Neural progenitor cell (in vitro differentiated cells): ENCODE measurements at regions not wholly inside any gene's neighbourhood (a gene's known extent, or its start where the extent isn't known, plus 50 kb on each side); places are given as distances from the start of the nearest gene placed in this dataset.

Source experiments
- DNase-seq: peaks from one replicate; pipeline ENCODE4 v3.0.0-alpha.2; 2016; ENCODE audit warnings: low spot score
- H2AFZ ChIP-seq: fragments of 200-600 bp; sonication (generic); replicated peaks from 2 replicates; pipeline ENCODE4 v1.6.1; 2016; ENCODE audit warnings: antibody characterized with exemption
- H3F3A ChIP-seq: fragments of 200-600 bp; sonication (generic); 2 replicates; pipeline ENCODE4 v1.6.1; 2016; ENCODE audit warnings: antibody characterized with exemption, low read depth
- H3K27ac ChIP-seq: fragments of 200-600 bp; sonication (generic); 2 replicates; pipeline ENCODE4 v1.5.1; 2016; ENCODE audit warnings: mild to moderate bottlenecking
- H3K27me3 ChIP-seq: fragments of 200-600 bp; sonication (generic); 2 replicates; pipeline ENCODE4 v1.6.1; 2016; ENCODE audit warnings: mild to moderate bottlenecking, moderate library complexity
- H3K36me3 ChIP-seq: fragments of 200-600 bp; sonication (generic); 2 replicates; pipeline ENCODE4 v1.5.1; 2016
- H3K4me1 ChIP-seq: fragments of 200-600 bp; sonication (generic); 2 replicates; pipeline ENCODE4 v1.6.1; 2016; ENCODE audit warnings: mixed run types
- H3K4me2 ChIP-seq: fragments of 200-600 bp; sonication (generic); 2 replicates; pipeline ENCODE4 v1.6.1; 2016
- H3K4me3 ChIP-seq: fragments of 200-600 bp; sonication (generic); 2 replicates; pipeline ENCODE4 v1.5.1; 2016
- H3K79me2 ChIP-seq: fragments of 200-600 bp; sonication (generic); 2 replicates; pipeline ENCODE4 v1.6.1; 2016; ENCODE audit warnings: low read depth
- H3K9ac ChIP-seq: fragments of 200-600 bp; sonication (generic); 2 replicates; pipeline ENCODE4 v1.6.1; 2016
- H3K9me3 ChIP-seq: fragments of 200-600 bp; sonication (generic); 2 replicates; pipeline ENCODE4 v1.5.1; 2016; ENCODE audit warnings: low read depth
- H4K20me1 ChIP-seq: fragments of 200-600 bp; sonication (generic); 2 replicates; pipeline ENCODE4 v1.6.1; 2016; ENCODE audit warnings: low read depth
- H3K27ac Mint-ChIP-seq: 3 replicates; pipeline ENCODE4 v1.8.0; 2021; ENCODE audit warnings: mixed read lengths
- H3K27me3 Mint-ChIP-seq: 2 replicates; pipeline ENCODE4 v1.8.0; 2022; ENCODE audit warnings: low read depth, mild to moderate bottlenecking, inconsistent platforms, moderate library complexity, mixed read lengths; ENCODE audit not compliant: insufficient read depth
- H3K36me3 Mint-ChIP-seq: 3 replicates; pipeline ENCODE4 v1.8.0; 2021; ENCODE audit warnings: mixed read lengths
- H3K4me1 Mint-ChIP-seq: 3 replicates; pipeline ENCODE4 v1.8.0; 2021; ENCODE audit warnings: mixed read lengths
- H3K4me3 Mint-ChIP-seq: 3 replicates; pipeline ENCODE4 v1.8.0; 2021; ENCODE audit warnings: mild to moderate bottlenecking, moderate library complexity, mixed read lengths
- H3K9me3 Mint-ChIP-seq: 3 replicates; pipeline ENCODE4 v1.8.0; 2020; ENCODE audit warnings: mixed read lengths
- EZH2 ChIP-seq: fragments of 200-600 bp; sonication (generic); IDR thresholded peaks from 2 replicates; pipeline ENCODE4 v1.6.1; 2017; ENCODE audit warnings: antibody characterized with exemption, mild to moderate bottlenecking, moderate library complexity
- EZH2phosphoT487 ChIP-seq: fragments of 200-600 bp; sonication (generic); IDR thresholded peaks from 2 replicates; pipeline ENCODE4 v1.6.1; 2017; ENCODE audit warnings: antibody characterized with exemption
- TF ChIP-seq, protein P1 (sequence below): fragments of 200-600 bp; sonication (generic); IDR thresholded peaks from 2 replicates; pipeline ENCODE4 v1.5.1; 2017; ENCODE audit warnings: antibody characterized with exemption, mild to moderate bottlenecking

DNA sequence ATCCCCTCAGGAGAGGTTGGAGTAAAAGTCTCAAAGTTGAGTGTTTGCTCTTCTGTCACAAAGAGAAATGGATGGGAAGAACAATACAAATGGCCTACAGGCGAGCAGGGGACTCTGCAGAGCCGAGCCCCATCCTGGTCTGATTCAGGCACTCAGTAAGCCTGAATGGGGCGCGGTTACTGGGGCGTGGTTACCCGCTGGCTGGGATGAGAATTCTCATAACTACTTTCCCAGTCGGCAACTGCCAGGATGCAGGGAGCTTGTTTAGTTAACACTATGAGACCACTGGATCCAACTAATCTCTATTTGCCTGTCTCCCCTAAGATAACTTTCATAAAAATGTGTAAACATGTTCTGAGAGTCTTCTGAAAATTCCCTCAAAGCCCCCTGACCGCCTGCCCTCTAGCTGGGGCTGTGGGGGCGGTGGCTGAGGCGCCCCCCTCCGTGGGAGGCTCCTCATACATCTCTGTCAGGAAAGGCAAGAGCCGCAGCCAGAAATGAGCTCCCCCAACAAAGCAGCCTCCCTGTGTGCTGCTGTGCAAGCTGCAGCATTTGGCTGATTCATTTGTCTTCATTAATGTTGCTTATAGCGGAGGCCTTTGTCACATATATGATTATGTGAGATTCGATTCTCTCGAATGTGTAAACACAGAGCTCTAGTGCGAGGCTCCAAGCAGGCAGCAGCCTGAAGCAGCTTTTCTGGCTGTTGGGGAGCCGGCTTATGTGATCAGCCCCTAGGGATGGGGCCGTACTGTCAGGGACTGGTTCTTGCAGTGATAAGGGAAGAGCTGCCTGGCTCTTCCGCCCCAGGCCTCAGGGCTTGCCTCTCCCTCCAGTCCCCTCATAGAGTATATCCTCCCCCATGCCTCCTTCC is 126.1 kb upstream of the ARHGAP5 start:
- peaks cover 25% of the 10 kb centered on the region for H3K4me1 Mint-ChIP-seq
- no peak for TF ChIP-seq EZH2
- TF ChIP-seq, protein P1, sequence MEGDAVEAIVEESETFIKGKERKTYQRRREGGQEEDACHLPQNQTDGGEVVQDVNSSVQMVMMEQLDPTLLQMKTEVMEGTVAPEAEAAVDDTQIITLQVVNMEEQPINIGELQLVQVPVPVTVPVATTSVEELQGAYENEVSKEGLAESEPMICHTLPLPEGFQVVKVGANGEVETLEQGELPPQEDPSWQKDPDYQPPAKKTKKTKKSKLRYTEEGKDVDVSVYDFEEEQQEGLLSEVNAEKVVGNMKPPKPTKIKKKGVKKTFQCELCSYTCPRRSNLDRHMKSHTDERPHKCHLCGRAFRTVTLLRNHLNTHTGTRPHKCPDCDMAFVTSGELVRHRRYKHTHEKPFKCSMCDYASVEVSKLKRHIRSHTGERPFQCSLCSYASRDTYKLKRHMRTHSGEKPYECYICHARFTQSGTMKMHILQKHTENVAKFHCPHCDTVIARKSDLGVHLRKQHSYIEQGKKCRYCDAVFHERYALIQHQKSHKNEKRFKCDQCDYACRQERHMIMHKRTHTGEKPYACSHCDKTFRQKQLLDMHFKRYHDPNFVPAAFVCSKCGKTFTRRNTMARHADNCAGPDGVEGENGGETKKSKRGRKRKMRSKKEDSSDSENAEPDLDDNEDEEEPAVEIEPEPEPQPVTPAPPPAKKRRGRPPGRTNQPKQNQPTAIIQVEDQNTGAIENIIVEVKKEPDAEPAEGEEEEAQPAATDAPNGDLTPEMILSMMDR = no peak
- TF ChIP-seq EZH2phosphoT487 = no peak
- H3K27ac Mint-ChIP-seq = peak overlapping the region; percentile 40
- H2AFZ ChIP-seq = peak overlapping the region; percentile 92
- no peak overlapping the region for H3K9ac ChIP-seq
- H3K27me3 ChIP-seq = no peaks in the 10 kb centered on the region
- DNase-seq = peak; percentile 69
- H3K9me3 Mint-ChIP-seq = no peaks in the 10 kb centered on the region
- H4K20me1 ChIP-seq = no peaks in the 10 kb centered on the region
- no peak overlapping the region for H3K27ac ChIP-seq
- H3K4me3 ChIP-seq = no peak overlapping the region
- no peaks in the 10 kb centered on the region for H3K9me3 ChIP-seq
- H3K27me3 Mint-ChIP-seq = no peaks in the 10 kb centered on the region
- peak overlapping the region; percentile 20 for H3K4me3 Mint-ChIP-seq
- H3K36me3 Mint-ChIP-seq = no peaks in the 10 kb centered on the region
- no peaks in the 10 kb centered on the region for H3K79me2 ChIP-seq
- H3K36me3 ChIP-seq = no peaks in the 10 kb centered on the region
- peak overlapping the region; percentile 24 for H3K4me2 ChIP-seq
- H3K4me1 ChIP-seq = peaks cover 18% of the 10 kb centered on the region
- H3F3A ChIP-seq = no peaks in the 10 kb centered on the region

- no peak overlapping the region for H3K9ac ChIP-seq
- H3F3A ChIP-seq = no peaks in the 10 kb centered on the region
- H3K27me3 ChIP-seq = no peaks in the 10 kb centered on the region
- H3K27ac Mint-ChIP-seq = peak overlapping the region; percentile 40
- H3K27ac ChIP-seq = no peak overlapping the region
- no peaks in the 10 kb centered on the region for H3K36me3 ChIP-seq
- H3K4me3 ChIP-seq = no peak overlapping the region
- DNase-seq = no peak
- TF ChIP-seq EZH2 (no peak), EZH2phosphoT487 (no peak)
- TF ChIP-seq, protein P1 = no peak
- H3K79me2 ChIP-seq = no peaks in the 10 kb centered on the region
- peak overlapping the region; percentile 20 for H3K4me3 Mint-ChIP-seq
- no peaks in the 10 kb centered on the region for H3K9me3 Mint-ChIP-seq
- peak overlapping the region; percentile 92 for H2AFZ ChIP-seq
- no peaks in the 10 kb centered on the region for H3K9me3 ChIP-seq
- peaks cover 18% of the 10 kb centered on the region for H3K4me1 ChIP-seq
- no peaks in the 10 kb centered on the region for H4K20me1 ChIP-seq
- no peaks in the 10 kb centered on the region for H3K36me3 Mint-ChIP-seq
- H3K27me3 Mint-ChIP-seq = no peaks in the 10 kb centered on the region
- peak overlapping the region; percentile 24 for H3K4me2 ChIP-seq
- H3K4me1 Mint-ChIP-seq = peaks cover 25% of the 10 kb centered on the region
Measured at GRCh38 chr14:31951638-31951964, 125.5 kb upstream of the ARHGAP5 start.

DNA sequence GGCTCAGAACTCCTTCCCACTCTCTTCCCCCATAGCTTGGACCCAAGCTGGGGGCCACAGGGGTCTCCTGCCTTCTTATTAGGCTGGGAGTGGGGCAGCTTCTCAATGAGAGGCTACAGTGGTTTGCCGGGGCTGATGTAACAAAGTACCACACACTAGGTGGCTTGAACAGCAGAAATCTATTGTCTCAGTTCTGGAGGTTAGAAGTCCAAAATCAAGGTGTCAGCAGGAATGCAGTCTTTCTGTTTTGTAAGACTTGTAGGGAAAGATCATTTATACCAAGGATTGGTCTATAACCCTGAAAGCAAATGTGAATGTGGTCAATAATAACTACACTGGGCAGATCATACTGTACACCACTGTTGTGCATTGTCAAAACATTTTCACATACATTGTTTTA is 124.5 kb upstream of the ARHGAP5 start:
- H3K4me3 ChIP-seq = no peak overlapping the region
- H4K20me1 ChIP-seq = no peaks in the 10 kb centered on the region
- TF ChIP-seq EZH2 (no peak), EZH2phosphoT487 (no peak)
- TF ChIP-seq, protein P1 = no peak
- no peaks in the 10 kb centered on the region for H3K79me2 ChIP-seq
- Mint-ChIP-seq H3K36me3 (no peaks in the 10 kb centered on the region), H3K4me3 (no peak overlapping the region), H3K27me3 (peaks cover 2% of the 10 kb centered on the region), H3K27ac (no peak overlapping the region), H3K4me1 (peaks cover 25% of the 10 kb centered on the region), H3K9me3 (peaks cover 6% of the 10 kb centered on the region)
- H3K9ac ChIP-seq = no peak overlapping the region
- H3F3A ChIP-seq = no peaks in the 10 kb centered on the region
- DNase-seq = no peak
- no peak overlapping the region for H3K27ac ChIP-seq
- H3K27me3 ChIP-seq = no peaks in the 10 kb centered on the region
- H3K36me3 ChIP-seq = no peaks in the 10 kb centered on the region
- no peaks in the 10 kb centered on the region for H3K9me3 ChIP-seq
- H3K4me1 ChIP-seq = peaks cover 18% of the 10 kb centered on the region
- no peak overlapping the region for H3K4me2 ChIP-seq
- H2AFZ ChIP-seq = no peak overlapping the region
